NCI-H2107 treated with DMSO at 0.1 percent for 48 hours (cell line): ENCODE measurements at regions not wholly inside any gene's neighbourhood (a gene's known extent, or its start where the extent isn't known, plus 50 kb on each side); places are given as distances from the start of the nearest gene placed in this dataset.
"Not testable (repeated sequence)": the region's sequence is repeated elsewhere in the genome, so short reads cannot be mapped to it uniquely, and the experiment has no call there.

ENCODE experiments used
- DNase-seq: peaks from one replicate; lab custom pipeline; 2025; ENCODE audit not compliant: unreplicated experiment; lab: John Stamatoyannopoulos, UW

GRCh38 chr11:100528872-100529416 is 158.1 kb upstream of the ARHGAP42 start:
- DNase-seq, result no peak

- DNase-seq, result not testable (repeated sequence)
These were observed 155.8 kb upstream of the ARHGAP42 start for GRCh38 chr11:100531290-100531689.

GRCh38 chr11:100536979-100537378 is 150.1 kb upstream of the ARHGAP42 start:
- no peak for DNase-seq

GRCh38 chr11:100543386-100543785 is 143.7 kb upstream of the ARHGAP42 start:
- DNase-seq, result no peak

GRCh38 chr11:100545556-100545955 is 141.5 kb upstream of the ARHGAP42 start:
- DNase-seq, result no peak

GRCh38 chr11:100545970-100546369 is 141.1 kb upstream of the ARHGAP42 start:
- no peak for DNase-seq

GRCh38 chr11:100546714-100547113 is 140.4 kb upstream of the ARHGAP42 start:
- DNase-seq, result no peak

GRCh38 chr11:100550298-100550697 is 136.8 kb upstream of the ARHGAP42 start:
- DNase-seq, result no peak

GRCh38 chr11:100550912-100551632 is 136.0 kb upstream of the ARHGAP42 start:
- DNase-seq, result no peak

- no peak for DNase-seq
These were observed 131.2 kb upstream of the ARHGAP42 start for GRCh38 chr11:100555931-100556330.

GRCh38 chr11:100556781-100557180 is 130.3 kb upstream of the ARHGAP42 start:
- DNase-seq, result no peak

GRCh38 chr11:100557830-100558611 is 129.1 kb upstream of the ARHGAP42 start:
- no peak for DNase-seq

- no peak for DNase-seq
These were observed 126.5 kb upstream of the ARHGAP42 start for GRCh38 chr11:100560606-100561005.

- no peak for DNase-seq
These were observed 125.8 kb upstream of the ARHGAP42 start for GRCh38 chr11:100561323-100561722.

GRCh38 chr11:100562128-100562527 is 125.0 kb upstream of the ARHGAP42 start:
- no peak for DNase-seq

GRCh38 chr11:100563541-100564280 is 123.4 kb upstream of the ARHGAP42 start:
- DNase-seq, result no peak

- no peak for DNase-seq
These were observed 113.1 kb upstream of the ARHGAP42 start for GRCh38 chr11:100573911-100574513.

GRCh38 chr11:100574894-100575769 is 112.0 kb upstream of the ARHGAP42 start:
- DNase-seq, result no peak

GRCh38 chr11:100575860-100576717 is 111.0 kb upstream of the ARHGAP42 start:
- peak; percentile 59 for DNase-seq
